ENCODE measurements at regions not wholly inside any gene's neighbourhood (a gene's known extent, or its start where the extent isn't known, plus 50 kb on each side); places are given as distances from the start of the nearest gene placed in this dataset.

GRCh38 chr2:36074008-36074407 lies 281.6 kb upstream of the CRIM1 start:
- Histone ChIP-seq H3K27me3 (ENCODE audit: insufficient read depth, poor library complexity, severe bottlenecking) (no peaks in the 10 kb centered on the region), H3K4me3 (replicated peaks; ENCODE audit: insufficient read depth, low read length) (no peak overlapping the region), H3K27ac (replicated peaks) (no peak overlapping the region)
- DNase-seq (ENCODE audit: low read depth in 1 of 2, low spot score in 1 of 2): no peak
- TF ChIP-seq POLR2AphosphoS5 (IDR thresholded peaks at IDR 0.05; ENCODE audit: low read depth): no peak
- no peak for TF ChIP-seq REST (IDR thresholded peaks at IDR 0.05; ENCODE audit: insufficient replicate concordance, low read depth)
- no peak for TF ChIP-seq GABPA (IDR thresholded peaks at IDR 0.05; ENCODE audit: low read depth)
- no peak for TF ChIP-seq SPI1 (IDR thresholded peaks at IDR 0.05; ENCODE audit: borderline replicate concordance, low read depth)
- TF ChIP-seq CTCF (IDR thresholded peaks at IDR 0.05; ENCODE audit: insufficient read depth, low read length): no peak

GRCh38 chr2:36071698-36072097 lies 283.9 kb upstream of the CRIM1 start:
- TF ChIP-seq REST (IDR thresholded peaks at IDR 0.05; ENCODE audit: insufficient replicate concordance, low read depth): no peak
- no peak for TF ChIP-seq GABPA (IDR thresholded peaks at IDR 0.05; ENCODE audit: low read depth)
- no peak for TF ChIP-seq SPI1 (IDR thresholded peaks at IDR 0.05; ENCODE audit: borderline replicate concordance, low read depth)
- no peak for TF ChIP-seq CTCF (IDR thresholded peaks at IDR 0.05; ENCODE audit: insufficient read depth, low read length)
- TF ChIP-seq POLR2AphosphoS5 (IDR thresholded peaks at IDR 0.05; ENCODE audit: low read depth): no peak
- no peak for DNase-seq (ENCODE audit: low read depth in 1 of 2, low spot score in 1 of 2)
- H3K4me3 ChIP-seq (replicated peaks; ENCODE audit: insufficient read depth, low read length): no peak overlapping the region

GRCh38 chr2:36069074-36069473 lies 286.5 kb upstream of the CRIM1 start:
- Histone ChIP-seq H3K27me3 (ENCODE audit: insufficient read depth, poor library complexity, severe bottlenecking) (no peaks in the 10 kb centered on the region), H3K27ac (replicated peaks) (no peak overlapping the region), H3K4me3 (replicated peaks; ENCODE audit: insufficient read depth, low read length) (no peak overlapping the region)
- DNase-seq (ENCODE audit: low read depth in 1 of 2, low spot score in 1 of 2): no peak
- no peak for TF ChIP-seq GABPA (IDR thresholded peaks at IDR 0.05; ENCODE audit: low read depth)
- no peak for TF ChIP-seq POLR2AphosphoS5 (IDR thresholded peaks at IDR 0.05; ENCODE audit: low read depth)
- TF ChIP-seq SPI1 (IDR thresholded peaks at IDR 0.05; ENCODE audit: borderline replicate concordance, low read depth): no peak
- no peak for TF ChIP-seq REST (IDR thresholded peaks at IDR 0.05; ENCODE audit: insufficient replicate concordance, low read depth)
- no peak for TF ChIP-seq CTCF (IDR thresholded peaks at IDR 0.05; ENCODE audit: insufficient read depth, low read length)

More at GRCh38 chr2:36071698-36072097, 283.9 kb upstream of the CRIM1 start:
- no peak overlapping the region for H3K27ac ChIP-seq (replicated peaks)
- H3K27me3 ChIP-seq (ENCODE audit: insufficient read depth, poor library complexity, severe bottlenecking): no peaks in the 10 kb centered on the region

Data from HL-60 (cell line).